LNCaP clone FGC (cell line): ENCODE measurements at regions not wholly inside any gene's neighbourhood (a gene's known extent, or its start where the extent isn't known, plus 50 kb on each side); places are given as distances from the start of the nearest gene placed in this dataset.
"Not testable (repeated sequence)": the region's sequence is repeated elsewhere in the genome, so short reads cannot be mapped to it uniquely, and the experiment has no call there.

ENCODE experiments used
- DNase-seq: peaks from one replicate; pipeline ENCODE4 v3.0.0-alpha.2; 2011; ENCODE audit warnings: low read depth
- H3K4me3 ChIP-seq: 2 replicates; pipeline ENCODE4 v1.5.1; 2011; ENCODE audit warnings: mild to moderate bottlenecking, low read depth, low read length, control low read depth
- TF ChIP-seq, protein P1 (sequence below): IDR thresholded peaks from 2 replicates; pipeline ENCODE4 v1.5.1; 2012; ENCODE audit warnings: mild to moderate bottlenecking; ENCODE audit not compliant: control insufficient read depth, insufficient read depth; ENCODE audit errors: extremely low read depth

DNA sequence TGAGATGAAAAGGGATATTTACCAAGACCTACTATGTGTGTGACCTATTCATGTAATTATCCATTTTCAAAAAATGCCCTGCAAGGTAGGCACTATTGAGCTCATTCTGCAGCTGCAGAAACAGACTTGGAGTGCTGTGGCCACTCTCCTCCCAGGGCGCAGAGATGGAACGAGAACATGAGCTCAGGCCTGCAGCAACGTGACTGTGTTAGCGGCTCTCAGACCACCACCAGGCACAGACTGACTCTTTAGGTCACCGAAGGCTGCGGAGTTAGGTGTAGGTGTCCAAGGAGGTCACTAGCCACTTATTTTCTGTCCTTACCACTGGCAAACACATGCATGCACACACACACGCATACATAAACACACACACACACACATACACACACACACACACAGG lies 271.4 kb upstream of the DIO3 start:
- DNase-seq: no peak
- no peak overlapping the region for H3K4me3 ChIP-seq
- TF ChIP-seq, protein P1, sequence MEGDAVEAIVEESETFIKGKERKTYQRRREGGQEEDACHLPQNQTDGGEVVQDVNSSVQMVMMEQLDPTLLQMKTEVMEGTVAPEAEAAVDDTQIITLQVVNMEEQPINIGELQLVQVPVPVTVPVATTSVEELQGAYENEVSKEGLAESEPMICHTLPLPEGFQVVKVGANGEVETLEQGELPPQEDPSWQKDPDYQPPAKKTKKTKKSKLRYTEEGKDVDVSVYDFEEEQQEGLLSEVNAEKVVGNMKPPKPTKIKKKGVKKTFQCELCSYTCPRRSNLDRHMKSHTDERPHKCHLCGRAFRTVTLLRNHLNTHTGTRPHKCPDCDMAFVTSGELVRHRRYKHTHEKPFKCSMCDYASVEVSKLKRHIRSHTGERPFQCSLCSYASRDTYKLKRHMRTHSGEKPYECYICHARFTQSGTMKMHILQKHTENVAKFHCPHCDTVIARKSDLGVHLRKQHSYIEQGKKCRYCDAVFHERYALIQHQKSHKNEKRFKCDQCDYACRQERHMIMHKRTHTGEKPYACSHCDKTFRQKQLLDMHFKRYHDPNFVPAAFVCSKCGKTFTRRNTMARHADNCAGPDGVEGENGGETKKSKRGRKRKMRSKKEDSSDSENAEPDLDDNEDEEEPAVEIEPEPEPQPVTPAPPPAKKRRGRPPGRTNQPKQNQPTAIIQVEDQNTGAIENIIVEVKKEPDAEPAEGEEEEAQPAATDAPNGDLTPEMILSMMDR: no peak

DNA sequence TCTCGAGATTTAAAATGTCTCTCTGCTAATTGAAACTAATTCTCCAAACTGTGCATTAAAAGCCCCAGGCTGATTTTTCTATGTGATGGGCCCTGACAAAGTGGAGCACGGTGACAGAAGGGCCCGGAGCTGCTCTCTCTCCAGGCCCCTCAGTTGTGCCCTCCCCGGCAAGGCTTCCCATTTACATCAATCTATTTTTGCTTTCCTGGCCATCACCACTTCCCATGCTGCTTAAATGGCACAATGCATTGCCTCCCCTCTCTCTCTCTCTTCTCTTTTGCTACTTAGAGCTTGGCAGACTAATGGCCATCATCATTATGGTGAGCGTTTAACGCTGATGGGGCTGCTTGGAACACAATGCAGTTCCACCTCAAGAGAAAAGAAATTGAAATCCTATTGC lies 270.7 kb upstream of the DIO3 start:
- no peak overlapping the region for H3K4me3 ChIP-seq
- no peak for DNase-seq
- TF ChIP-seq, protein P1: no peak

DNA sequence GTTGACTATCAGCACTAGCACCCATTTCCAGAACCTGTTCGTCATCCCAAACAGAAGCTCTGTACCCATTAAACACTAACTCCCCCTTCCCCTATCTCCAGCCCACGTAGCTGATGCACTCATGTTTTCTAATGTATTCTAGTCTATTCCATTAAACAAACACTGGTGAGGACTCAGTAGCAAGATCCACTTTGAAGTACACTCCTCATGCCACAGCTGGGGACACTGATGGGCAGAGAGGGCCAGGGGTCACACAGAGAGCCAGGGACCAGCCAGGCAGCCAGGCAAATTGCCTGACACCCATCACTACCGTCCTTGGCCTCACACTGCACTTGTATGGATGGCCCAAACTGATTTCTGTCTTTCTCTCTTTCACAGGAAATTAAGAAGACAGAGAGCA lies 269.9 kb upstream of the DIO3 start:
- DNase-seq: no peak
- TF ChIP-seq, protein P1: no peak

DNA sequence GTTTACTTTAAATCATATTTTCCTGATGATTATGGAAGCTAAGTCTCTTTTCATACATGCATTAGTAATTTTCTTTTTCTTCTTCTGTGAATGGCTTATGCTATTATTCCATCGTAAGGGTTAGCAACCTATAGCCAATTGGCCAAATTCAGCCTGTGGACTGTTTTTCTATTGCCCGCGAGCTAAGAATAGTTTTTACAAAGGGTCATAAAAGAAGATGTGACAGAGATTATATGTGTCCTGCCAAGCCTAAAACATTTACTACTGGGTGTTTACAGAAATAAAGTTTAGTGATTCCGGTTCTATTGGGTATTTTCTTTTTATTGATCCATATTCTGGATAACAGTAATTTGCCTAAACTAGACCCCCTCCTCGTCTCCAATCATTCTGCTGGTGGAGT lies 268.8 kb upstream of the DIO3 start:
- DNase-seq: no peak
- no peak overlapping the region for H3K4me3 ChIP-seq
- TF ChIP-seq, protein P1: no peak

More for the DNA sequence above, 269.9 kb upstream of the DIO3 start:
- no peak overlapping the region for H3K4me3 ChIP-seq

DNA sequence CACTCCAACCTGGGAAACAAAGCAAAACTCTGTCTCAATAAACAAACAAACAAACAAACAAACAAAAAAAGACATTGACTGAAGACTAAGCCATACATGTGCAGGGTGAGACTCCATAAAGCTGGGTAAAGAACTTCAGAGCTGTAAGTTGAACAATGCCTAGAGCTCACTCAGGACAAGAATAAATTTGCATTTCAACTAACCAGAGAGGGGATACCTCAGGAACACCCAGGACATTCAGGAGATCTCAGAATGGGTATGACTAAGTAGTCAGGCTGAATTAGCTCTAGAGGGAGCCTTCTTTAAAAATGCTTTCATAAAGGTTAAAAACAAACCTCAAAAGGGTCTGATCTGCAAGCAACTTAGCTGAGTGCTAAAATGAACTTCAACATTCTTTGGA lies 267.7 kb upstream of the DIO3 start:
- DNase-seq: no peak
- H3K4me3 ChIP-seq: no peak overlapping the region
- TF ChIP-seq, protein P1: no peak

DNA sequence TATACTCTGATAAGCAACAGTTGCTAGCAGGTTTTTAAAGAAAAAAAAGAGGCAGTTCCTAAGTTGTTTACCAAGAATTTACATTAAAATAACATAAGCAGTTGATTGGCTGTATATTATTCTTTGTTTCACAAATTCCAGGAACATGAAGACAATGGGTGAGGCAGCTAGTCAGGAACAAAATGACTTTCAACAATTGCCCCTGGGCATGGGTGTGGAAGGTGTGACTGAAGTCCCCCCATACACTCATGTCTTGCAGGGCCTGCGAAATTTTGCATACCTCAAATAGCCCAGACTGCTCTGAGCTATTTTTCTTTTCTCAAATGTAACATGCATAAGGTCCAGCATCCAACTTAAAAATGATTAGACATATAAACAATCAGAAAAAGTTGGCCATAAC lies 267.2 kb upstream of the DIO3 start:
- no peak overlapping the region for H3K4me3 ChIP-seq
- DNase-seq: no peak
- TF ChIP-seq, protein P1: no peak

DNA sequence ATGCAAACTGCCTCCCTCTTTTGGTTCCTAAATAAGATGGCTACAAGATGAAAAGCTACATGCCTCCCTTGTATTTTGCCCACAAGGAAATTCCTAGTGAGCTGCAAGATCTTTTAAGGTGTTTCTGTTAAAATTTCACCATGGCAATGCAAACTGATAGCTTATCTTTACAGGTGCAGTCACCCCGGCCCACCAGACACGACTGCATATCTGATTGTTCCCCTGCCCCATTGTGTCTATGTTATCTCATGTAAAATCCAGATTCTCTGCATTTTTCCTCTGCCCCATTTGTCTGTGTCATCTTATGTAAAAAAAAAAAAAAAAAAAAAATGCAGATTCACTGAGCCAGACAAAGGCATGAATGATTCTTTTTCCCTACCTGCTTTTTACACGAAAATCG lies 261.5 kb upstream of the DIO3 start:
- not testable (repeated sequence) for H3K4me3 ChIP-seq, DNase-seq

DNA sequence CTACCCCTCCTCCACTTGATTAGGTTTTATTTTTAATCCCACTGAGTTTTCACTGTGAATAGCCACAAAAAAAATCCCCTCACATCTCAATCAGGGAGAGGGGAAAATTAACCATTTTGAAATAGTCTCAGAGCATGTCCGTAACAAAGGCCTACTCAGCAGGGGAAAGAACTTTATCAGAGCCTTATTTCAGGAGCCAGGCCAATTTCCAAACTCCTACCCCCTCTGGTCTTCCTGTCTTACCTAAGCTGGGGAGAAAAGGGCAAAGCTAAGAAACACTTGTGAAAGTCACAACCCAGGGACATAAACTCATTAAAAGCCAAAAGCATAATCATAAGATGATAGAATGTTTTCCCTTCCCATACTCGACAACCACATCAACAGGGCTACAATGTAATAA lies 260.3 kb upstream of the DIO3 start:
- no peak overlapping the region for H3K4me3 ChIP-seq
- TF ChIP-seq, protein P1: no peak
- no peak for DNase-seq

DNA sequence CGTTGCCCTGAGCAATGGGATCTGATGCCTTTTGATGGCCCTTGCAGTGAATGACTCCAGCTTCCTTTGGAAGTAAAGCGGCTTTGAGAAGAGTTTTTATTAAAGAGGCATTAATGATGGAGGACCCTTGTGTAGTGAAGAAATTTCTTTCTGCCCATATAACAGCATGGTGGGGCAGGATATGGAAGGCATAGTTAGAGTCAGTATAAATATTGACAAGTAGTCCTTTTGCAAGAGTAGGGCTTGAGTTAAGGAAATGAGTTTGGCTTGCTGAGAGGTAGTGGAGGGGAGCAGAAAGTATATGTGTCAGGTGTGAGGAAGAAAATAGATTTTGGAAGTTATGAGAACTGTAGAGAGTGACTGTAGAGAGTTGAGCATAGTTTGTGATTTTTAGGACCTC lies 254.1 kb upstream of the DIO3 start:
- DNase-seq, H3K4me3 ChIP-seq: not testable (repeated sequence)

DNA sequence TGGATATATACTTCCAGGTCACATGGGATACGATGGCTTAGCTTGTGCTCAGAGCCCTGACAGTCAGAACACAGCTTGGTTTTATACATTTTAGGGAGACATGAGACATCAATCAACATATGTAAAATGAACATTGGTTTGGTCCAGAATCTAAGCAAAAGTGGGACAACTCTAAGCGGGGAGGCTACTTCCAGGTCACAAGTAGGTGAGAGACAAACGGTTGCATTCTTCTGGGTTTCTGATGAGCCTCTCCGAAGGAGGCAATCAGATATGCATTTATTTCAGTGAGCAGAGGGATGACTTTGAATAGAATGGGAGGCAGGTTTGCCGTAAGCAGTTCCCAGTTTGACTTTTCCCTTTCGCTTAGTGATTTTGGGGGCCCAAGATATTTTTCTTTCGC lies 250.1 kb upstream of the DIO3 start:
- DNase-seq, H3K4me3 ChIP-seq: not testable (repeated sequence)
